HG02884 (cell line): ENCODE measurements at regions not wholly inside any gene's neighbourhood (a gene's known extent, or its start where the extent isn't known, plus 50 kb on each side); places are given as distances from the start of the nearest gene placed in this dataset.
"Not testable (repeated sequence)": the region's sequence is repeated elsewhere in the genome, so short reads cannot be mapped to it uniquely, and the experiment has no call there.

Experiments
- ATAC-seq: cut with Tn5 transposase; IDR thresholded peaks from one replicate; pipeline ENCODE4 v1.9.1; 2021; ENCODE audit warnings: mild to moderate bottlenecking, moderate library complexity; ENCODE audit not compliant: unreplicated experiment

DNA sequence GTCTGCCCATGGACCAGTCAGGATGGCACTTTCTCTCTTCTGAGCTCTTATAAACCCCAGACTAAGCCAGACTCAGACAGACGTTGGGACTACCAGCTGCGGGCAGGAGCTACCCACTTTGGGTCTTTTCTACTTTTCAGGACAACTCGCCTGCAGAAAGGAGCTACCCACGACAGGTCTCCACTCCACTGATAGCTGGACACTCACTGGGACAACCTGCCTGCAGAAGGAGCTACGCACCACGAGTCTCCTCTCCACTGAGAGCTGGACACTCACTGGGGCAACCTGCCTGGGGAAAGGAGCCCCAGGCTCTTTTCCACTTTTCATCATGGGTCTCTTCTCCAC lies 1440.2 kb upstream of the ACO1 start:
- ATAC-seq, result no peak

GRCh38 chr9:30944741-30945280 lies 1439.6 kb upstream of the ACO1 start:
- no peak for ATAC-seq

GRCh38 chr9:30964332-30964731 lies 1420.1 kb upstream of the ACO1 start:
- no peak for ATAC-seq

- no peak for ATAC-seq
Measured at GRCh38 chr9:30967476-30967875, 1417.0 kb upstream of the ACO1 start.

- ATAC-seq, result no peak
Measured at GRCh38 chr9:30970186-30970585, 1414.3 kb upstream of the ACO1 start.

- no peak for ATAC-seq
Measured at GRCh38 chr9:30970812-30971211, 1413.6 kb upstream of the ACO1 start.

DNA sequence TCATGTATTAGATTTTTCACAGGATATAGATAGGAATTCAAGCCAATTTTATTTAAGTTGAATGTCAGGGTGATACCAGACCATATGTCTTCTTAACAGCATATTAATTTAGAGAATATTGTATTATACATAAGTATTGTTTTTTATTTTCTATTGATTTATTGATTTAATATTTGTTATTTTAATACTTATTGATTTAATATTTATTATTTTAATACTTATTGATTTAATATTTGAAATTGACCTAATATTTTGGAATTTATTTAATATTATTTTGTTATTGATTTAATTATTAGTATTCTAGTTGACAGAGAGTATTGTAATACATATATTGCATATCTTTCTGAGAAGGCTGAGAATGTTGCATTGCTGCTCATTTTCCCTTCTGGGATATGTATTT lies 1411.8 kb upstream of the ACO1 start:
- ATAC-seq, result no peak

GRCh38 chr9:30977965-30978364 lies 1406.5 kb upstream of the ACO1 start:
- ATAC-seq, result no peak

DNA sequence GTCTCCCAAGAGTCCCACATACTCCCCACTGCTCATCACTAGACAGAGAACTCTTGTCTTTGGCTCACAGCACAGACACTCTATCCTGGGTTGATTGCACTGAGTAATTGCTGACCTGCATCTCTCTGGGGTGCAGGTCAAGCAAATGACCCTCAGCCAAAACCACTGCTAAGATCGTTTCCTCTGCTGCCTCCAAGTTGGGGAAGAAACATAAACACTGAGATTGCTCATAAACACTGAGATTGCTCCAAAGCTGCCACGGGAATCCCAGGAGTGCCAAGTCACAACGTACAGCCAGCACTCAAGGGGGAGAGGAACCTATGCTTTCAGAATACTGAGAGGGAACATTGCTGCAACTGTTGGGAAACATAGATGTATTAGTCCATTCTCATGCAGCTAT lies 1402.1 kb upstream of the ACO1 start:
- no peak for ATAC-seq

DNA sequence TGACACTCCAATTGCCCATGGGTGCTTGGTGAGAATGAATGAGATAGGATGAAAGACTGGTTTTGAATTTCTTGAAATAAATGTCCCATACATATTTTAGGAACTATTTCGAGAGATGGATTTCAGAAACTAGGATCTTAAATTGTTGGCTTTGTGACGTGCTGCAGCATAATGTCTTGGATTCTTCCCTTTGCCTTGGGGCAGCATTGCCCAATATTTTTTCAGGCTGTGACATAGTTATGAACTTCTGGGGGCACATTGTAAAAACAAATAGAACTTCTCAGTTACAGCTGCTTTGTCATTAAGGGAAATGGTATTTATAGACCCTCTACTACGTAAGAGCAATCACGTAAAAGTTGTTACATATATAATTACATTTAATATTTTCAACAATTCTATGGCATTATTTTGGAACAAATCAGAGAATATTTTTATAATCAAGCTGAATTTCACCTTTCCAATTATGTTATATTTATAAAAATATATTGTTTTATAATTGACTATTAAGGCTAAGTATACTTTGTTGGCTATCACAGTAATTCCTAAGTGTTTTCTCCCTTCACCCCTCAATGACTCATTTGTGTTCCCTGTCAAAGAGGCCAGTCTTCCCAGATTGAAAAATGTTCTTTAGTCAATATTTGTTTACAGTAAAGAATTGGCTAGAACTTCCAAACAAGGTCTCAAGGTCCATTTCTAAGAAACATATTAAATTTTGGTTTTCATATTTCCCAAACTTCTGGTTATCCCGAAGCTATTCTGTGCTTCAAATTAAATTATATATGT lies 1388.3 kb upstream of the ACO1 start:
- ATAC-seq, result no peak

- ATAC-seq, result no peak
Measured at GRCh38 chr9:30996761-30997160, 1387.7 kb upstream of the ACO1 start.

DNA sequence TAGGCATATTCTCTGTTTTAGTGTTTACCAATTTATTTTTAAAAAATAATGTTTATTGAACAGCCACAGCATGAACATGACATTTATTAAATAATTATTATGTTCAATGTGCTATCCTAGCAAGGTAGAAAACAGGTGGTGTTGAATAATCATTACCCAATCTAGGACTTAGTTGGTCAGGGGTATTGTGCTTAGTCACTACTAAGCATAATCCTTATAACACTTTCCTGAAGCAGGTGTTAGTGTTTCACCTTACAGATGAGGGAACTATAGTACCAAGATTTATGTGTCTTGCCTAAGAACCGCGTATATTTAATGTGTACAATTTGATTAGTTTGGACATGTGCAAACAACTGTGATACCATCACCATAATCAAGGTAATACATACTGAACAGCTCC lies 1387.2 kb upstream of the ACO1 start:
- ATAC-seq, result no peak

- no peak for ATAC-seq
Measured at GRCh38 chr9:31005086-31005665, 1379.3 kb upstream of the ACO1 start.

DNA sequence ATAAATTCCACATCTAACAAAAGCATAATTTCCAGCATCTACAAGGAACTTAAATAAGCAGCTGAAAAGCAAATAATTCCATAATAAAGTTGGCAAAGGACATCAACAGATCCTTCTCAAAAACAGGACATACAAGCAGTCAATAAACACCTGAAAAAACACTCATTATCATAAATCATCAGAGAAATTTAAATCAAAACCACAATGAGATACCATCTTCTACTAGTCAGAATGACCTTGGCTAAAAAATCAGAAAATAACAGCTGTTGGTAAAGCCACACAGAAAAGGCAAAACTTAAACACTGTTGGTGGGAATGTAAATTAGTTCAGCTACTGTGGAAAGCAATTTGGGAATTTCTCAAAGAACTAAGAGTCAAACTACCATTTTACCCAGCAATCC lies 1371.1 kb upstream of the ACO1 start:
- no peak for ATAC-seq

DNA sequence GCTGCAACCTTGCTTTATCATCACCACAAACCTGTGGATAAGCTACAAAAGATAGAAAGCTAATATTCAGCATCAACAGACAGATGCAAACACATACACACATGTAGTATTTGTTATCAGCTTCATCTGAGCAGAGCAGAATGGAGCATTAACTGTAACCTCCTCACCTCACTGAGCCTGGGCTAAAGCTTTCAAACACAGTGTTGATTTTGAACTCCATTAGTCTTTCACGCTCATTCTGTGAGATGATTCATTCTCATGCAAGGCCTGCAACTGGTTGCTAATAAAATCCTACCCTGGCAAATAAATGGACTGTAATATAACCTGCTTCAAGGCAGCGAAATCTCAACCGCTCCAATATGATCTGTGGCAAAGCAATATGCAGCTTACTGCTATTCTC lies 1360.6 kb upstream of the ACO1 start:
- no peak for ATAC-seq

GRCh38 chr9:31027678-31028077 lies 1356.8 kb upstream of the ACO1 start:
- no peak for ATAC-seq

DNA sequence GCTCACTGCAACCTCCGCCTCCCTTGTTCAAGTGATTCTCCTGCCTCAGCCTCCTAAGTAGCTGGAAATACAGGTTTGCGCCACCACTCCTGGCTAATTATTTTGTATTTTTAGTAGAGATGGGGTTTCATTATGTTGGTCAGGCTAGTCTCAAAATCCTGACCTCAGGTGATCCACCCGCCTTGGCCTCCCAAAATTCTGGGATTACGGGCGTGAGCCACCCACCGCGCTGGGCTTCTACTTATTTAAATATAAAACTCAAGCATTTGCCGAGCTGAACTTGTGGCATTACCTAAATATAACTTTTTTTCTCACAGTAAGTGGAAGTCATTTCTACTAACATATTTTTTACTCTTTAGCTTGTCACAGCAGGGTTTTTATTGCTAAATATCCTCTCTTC lies 1356.3 kb upstream of the ACO1 start:
- ATAC-seq, result no peak

- ATAC-seq, result no peak
Measured at GRCh38 chr9:31030741-31031202, 1353.7 kb upstream of the ACO1 start.

DNA sequence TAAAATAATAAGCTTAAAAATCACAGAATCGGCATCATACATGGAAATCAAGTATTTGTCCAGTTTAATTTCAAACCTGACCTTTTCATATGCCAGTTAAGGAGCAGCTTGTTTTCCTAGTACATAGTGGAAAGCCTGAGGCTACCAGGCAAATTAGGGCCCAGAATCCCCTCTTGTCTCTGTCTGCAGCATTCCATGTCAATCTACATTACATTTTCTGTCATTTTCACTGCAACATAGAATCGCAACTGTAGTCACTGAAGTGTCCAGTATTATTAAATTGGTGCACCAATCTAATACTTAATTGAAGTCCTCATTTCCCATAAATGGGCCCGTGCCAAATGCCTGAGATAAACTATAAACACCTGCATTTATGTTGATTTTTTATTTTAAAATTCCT lies 1352.2 kb upstream of the ACO1 start:
- no peak for ATAC-seq

DNA sequence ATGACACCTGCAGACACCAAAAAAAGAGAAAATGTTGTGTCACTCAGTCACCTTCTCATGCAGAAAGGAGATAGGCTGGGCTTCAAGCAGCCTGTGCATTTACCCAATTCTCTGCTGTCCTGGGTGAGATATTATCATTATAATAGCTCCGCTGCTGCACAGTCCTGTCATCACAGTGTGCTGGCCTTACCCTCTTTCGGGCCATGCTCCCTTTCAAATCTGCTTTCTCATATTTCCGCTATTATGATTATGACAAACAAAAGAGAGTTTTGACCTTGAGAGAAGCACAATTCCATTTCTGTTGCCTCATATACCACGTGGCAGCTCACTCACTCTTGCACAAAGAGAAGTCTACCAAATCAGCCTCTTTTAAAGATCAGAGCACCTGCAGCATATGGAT lies 1350.1 kb upstream of the ACO1 start:
- ATAC-seq, result no peak

DNA sequence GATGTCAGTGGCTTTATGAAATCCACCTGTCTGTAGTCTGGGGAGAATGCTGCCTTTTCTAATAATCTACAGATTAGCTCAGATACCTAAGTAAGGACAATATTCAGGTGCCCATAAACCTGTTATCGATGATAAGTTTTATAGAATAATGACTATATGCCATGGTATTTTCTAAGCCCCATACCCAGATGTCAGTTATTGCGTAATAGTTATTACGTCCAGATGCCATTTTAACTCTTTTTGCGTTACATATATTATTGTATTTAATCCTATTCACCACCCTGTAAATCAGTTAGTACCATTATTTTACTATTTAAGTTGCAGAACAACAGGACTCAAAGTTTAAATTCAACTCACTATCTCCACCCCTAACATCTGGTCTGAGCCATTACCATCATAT lies 1343.9 kb upstream of the ACO1 start:
- no peak for ATAC-seq

GRCh38 chr9:31045810-31046209 lies 1338.6 kb upstream of the ACO1 start:
- ATAC-seq, result no peak

GRCh38 chr9:31061592-31061991 lies 1322.9 kb upstream of the ACO1 start:
- ATAC-seq, result not testable (repeated sequence)
